GM19467 (cell line): ENCODE measurements at regions not wholly inside any gene's neighbourhood (a gene's known extent, or its start where the extent isn't known, plus 50 kb on each side); places are given as distances from the start of the nearest gene placed in this dataset.
"Not testable (repeated sequence)": the region's sequence is repeated elsewhere in the genome, so short reads cannot be mapped to it uniquely, and the experiment has no call there.

Experiments used
- ATAC-seq: cut with Tn5 transposase; IDR thresholded peaks from one replicate; pipeline ENCODE4 v1.9.1; 2021; ENCODE audit warnings: mild to moderate bottlenecking, moderate library complexity; ENCODE audit not compliant: unreplicated experiment

- no peak for ATAC-seq
These were observed 105.7 kb downstream of the LCA5 start for GRCh38 chr6:79431537-79431933.

- no peak for ATAC-seq
These were observed 106.2 kb downstream of the LCA5 start for GRCh38 chr6:79430913-79431536.

GRCh38 chr6:79427721-79428120, 109.5 kb downstream of the LCA5 start:
- ATAC-seq: no peak

- no peak for ATAC-seq
These were observed 110.5 kb downstream of the LCA5 start for GRCh38 chr6:79426625-79427278.

- ATAC-seq: no peak
These were observed 111.5 kb downstream of the LCA5 start for GRCh38 chr6:79425589-79426311.

- no peak for ATAC-seq
These were observed 114.0 kb downstream of the LCA5 start for GRCh38 chr6:79423216-79423615.

GRCh38 chr6:79422666-79423065, 114.6 kb downstream of the LCA5 start:
- ATAC-seq: no peak

- no peak for ATAC-seq
These were observed 115.3 kb downstream of the LCA5 start for GRCh38 chr6:79421707-79422484.

GRCh38 chr6:79421001-79421411, 116.2 kb downstream of the LCA5 start:
- no peak for ATAC-seq

- ATAC-seq: no peak
These were observed 117.2 kb downstream of the LCA5 start for GRCh38 chr6:79420054-79420453.

GRCh38 chr6:79416931-79417330, 120.3 kb downstream of the LCA5 start:
- no peak for ATAC-seq

GRCh38 chr6:79413562-79414002, 123.6 kb downstream of the LCA5 start:
- ATAC-seq: no peak

GRCh38 chr6:79410806-79411205, 126.4 kb downstream of the LCA5 start:
- ATAC-seq: no peak

- ATAC-seq: no peak
These were observed 128.8 kb downstream of the LCA5 start for GRCh38 chr6:79408256-79408974.

GRCh38 chr6:79404677-79405076, 132.6 kb downstream of the LCA5 start:
- no peak for ATAC-seq

- ATAC-seq: no peak
These were observed 133.0 kb downstream of the LCA5 start for GRCh38 chr6:79404261-79404660.

GRCh38 chr6:79403563-79403962, 133.7 kb downstream of the LCA5 start:
- no peak for ATAC-seq

- no peak for ATAC-seq
These were observed 134.1 kb downstream of the LCA5 start for GRCh38 chr6:79403086-79403485.

- no peak for ATAC-seq
These were observed 137.7 kb downstream of the LCA5 start for GRCh38 chr6:79399499-79399898.

- not testable (repeated sequence) for ATAC-seq
These were observed 138.6 kb downstream of the LCA5 start for GRCh38 chr6:79398617-79399016.

- ATAC-seq: no peak
These were observed 140.6 kb downstream of the LCA5 start for GRCh38 chr6:79396625-79397024.
